ENCODE measurements at regions not wholly inside any gene's neighbourhood (a gene's known extent, or its start where the extent isn't known, plus 50 kb on each side); places are given as distances from the start of the nearest gene placed in this dataset.

DNA sequence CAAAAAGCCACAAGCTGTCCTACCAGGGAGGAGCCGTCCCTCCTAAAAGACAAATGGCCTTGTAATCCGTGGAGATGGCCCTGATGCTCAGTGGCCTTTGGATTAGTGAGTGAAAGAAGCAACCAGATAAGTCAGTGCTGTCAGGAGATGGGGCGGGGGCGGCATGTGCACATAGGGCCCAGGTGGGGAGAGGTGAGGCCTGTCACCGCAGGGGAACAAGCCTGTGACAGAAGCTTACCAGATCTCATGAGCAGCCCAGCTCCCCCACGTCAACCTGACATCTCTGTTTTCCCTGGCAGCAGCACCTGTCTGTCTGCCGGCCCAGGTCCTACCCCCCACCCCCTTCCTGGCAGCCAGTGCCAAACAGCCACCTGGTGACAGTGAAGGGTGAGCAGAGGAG lies 162.6 kb downstream of the BUD13 start:
- Mint-ChIP-seq H3K27me3 (ENCODE audit: insufficient read depth) (peaks cover 18% of the 10 kb centered on the region), H3K36me3 (ENCODE audit: low read depth) (no peaks in the 10 kb centered on the region), H3K9me3 (no peaks in the 10 kb centered on the region), H3K4me1 (no peaks in the 10 kb centered on the region), H3K4me3 (no peak overlapping the region), H3K27ac (no peak overlapping the region)
- no peak overlapping the region for H3K27ac ChIP-seq (ENCODE audit: low read depth, low read length)
- no peak overlapping the region for H3K9ac ChIP-seq (ENCODE audit: extremely low read depth, low read length, poor library complexity, severe bottlenecking)
- WGBS, 2 experiments (ENCODE audit: insufficient coverage in 1 of 2, insufficient read length in 1 of 2): 79 to 91% methylated on average over 3 to 7 of the region's 7 CpGs
- peaks cover 7% of the 10 kb centered on the region for H3K27me3 ChIP-seq (ENCODE audit: control insufficient read depth, insufficient read depth, low read length, poor library complexity, severe bottlenecking)
- H3K9me3 ChIP-seq (ENCODE audit: control insufficient read depth, low read length): no peaks in the 10 kb centered on the region
- DNase-seq: peak; percentile 33
- H3K36me3 ChIP-seq (ENCODE audit: control insufficient read depth, insufficient read depth, low read length): no peaks in the 10 kb centered on the region
- H3K4me3 ChIP-seq (ENCODE audit: low read length): no peak overlapping the region
- no peaks in the 10 kb centered on the region for H3K4me1 ChIP-seq (ENCODE audit: control insufficient read depth, insufficient read depth, low read length)
- TF ChIP-seq, protein P1, sequence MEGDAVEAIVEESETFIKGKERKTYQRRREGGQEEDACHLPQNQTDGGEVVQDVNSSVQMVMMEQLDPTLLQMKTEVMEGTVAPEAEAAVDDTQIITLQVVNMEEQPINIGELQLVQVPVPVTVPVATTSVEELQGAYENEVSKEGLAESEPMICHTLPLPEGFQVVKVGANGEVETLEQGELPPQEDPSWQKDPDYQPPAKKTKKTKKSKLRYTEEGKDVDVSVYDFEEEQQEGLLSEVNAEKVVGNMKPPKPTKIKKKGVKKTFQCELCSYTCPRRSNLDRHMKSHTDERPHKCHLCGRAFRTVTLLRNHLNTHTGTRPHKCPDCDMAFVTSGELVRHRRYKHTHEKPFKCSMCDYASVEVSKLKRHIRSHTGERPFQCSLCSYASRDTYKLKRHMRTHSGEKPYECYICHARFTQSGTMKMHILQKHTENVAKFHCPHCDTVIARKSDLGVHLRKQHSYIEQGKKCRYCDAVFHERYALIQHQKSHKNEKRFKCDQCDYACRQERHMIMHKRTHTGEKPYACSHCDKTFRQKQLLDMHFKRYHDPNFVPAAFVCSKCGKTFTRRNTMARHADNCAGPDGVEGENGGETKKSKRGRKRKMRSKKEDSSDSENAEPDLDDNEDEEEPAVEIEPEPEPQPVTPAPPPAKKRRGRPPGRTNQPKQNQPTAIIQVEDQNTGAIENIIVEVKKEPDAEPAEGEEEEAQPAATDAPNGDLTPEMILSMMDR (conservative IDR thresholded peaks at IDR 0.05): no peak

DNA sequence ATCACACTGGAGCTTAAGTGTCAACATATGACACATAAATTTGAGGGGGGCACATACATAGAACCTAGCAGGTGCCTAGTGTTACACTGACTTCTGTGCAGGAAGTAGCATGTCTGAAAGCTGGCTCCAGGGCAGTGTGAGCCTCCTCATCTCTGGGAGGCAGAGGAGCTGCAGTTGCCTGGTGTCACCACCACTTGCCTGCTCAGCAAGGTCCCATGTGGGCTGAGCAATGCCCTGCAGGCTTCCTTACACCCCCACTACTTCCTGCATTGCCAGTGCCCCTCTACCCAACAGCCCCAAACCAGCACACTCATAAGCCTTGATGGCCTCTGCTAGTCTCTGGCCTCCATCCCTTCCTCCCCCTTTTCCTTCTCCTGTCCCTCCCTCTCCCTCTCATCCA lies 165.8 kb downstream of the BUD13 start:
- H3K9me3 Mint-ChIP-seq: no peaks in the 10 kb centered on the region
- H3K27ac Mint-ChIP-seq: no peak overlapping the region
- peaks cover 18% of the 10 kb centered on the region for H3K27me3 Mint-ChIP-seq (ENCODE audit: insufficient read depth)
- H3K27ac ChIP-seq (ENCODE audit: low read depth, low read length): no peak overlapping the region
- no peak overlapping the region for H3K9ac ChIP-seq (ENCODE audit: extremely low read depth, low read length, poor library complexity, severe bottlenecking)
- no peaks in the 10 kb centered on the region for H3K9me3 ChIP-seq (ENCODE audit: control insufficient read depth, low read length)
- no peaks in the 10 kb centered on the region for H3K36me3 ChIP-seq (ENCODE audit: control insufficient read depth, insufficient read depth, low read length)
- TF ChIP-seq, protein P1 (conservative IDR thresholded peaks at IDR 0.05): no peak
- no peaks in the 10 kb centered on the region for H3K4me1 ChIP-seq (ENCODE audit: control insufficient read depth, insufficient read depth, low read length)
- H3K36me3 Mint-ChIP-seq (ENCODE audit: low read depth): no peaks in the 10 kb centered on the region
- peak; percentile 40 for DNase-seq
- no peak overlapping the region for H3K4me3 Mint-ChIP-seq
- H3K4me3 ChIP-seq (ENCODE audit: low read length): no peak overlapping the region
- peaks cover 4% of the 10 kb centered on the region for H3K27me3 ChIP-seq (ENCODE audit: control insufficient read depth, insufficient read depth, low read length, poor library complexity, severe bottlenecking)
- H3K4me1 Mint-ChIP-seq: peaks cover 4% of the 10 kb centered on the region

DNA sequence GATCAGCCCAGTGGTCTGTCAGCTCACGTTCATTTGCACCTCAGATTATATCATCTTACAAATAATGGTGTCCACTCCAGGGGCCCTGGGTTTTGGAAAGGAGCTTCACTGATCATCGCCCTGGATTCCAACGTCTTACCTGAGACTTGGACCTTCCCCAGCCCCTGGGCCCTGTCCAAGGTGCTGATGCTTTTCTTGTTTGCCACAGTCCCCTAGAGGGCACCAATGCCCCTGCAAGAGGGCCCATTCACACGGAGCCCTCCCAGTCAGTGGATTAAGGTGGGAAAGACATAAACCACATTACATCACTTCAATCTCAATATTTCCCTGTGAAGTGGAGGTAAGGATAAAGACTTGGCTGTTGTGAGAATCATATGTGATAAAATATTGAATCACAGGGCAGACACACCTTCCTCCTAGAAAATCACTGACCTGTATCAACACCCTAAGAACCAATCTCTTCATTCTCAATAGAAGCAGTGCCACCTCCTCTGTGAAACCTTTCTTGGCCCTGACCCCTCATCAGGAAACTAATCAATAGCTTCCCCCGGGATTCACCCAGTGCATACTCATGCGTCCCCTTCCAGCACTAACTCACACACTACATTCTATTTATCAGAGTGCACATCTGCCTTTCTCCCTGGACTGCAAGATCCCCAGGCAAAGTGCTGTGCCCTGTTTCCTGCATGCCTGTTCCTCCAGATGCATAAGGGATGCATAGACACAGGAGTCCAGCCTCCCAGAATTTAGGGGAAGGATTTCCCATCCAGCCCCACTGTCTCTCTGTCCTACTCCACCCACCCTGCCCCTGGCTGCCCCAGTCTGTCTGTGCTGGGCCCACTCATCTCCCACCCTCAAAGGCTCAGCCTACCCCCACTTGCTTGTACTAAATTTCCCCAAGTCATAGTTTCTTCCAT lies 167.0 kb downstream of the BUD13 start:
- 39 to 50% methylated on average over 5 of the region's 6 CpGs for WGBS, 2 experiments (ENCODE audit: insufficient coverage in 1 of 2, insufficient read length in 1 of 2)
- Mint-ChIP-seq H3K4me3 (no peak overlapping the region), H3K4me1 (peaks cover 7% of the 10 kb centered on the region), H3K36me3 (ENCODE audit: low read depth) (no peaks in the 10 kb centered on the region), H3K27ac (no peak overlapping the region), H3K27me3 (ENCODE audit: insufficient read depth) (peaks cover 11% of the 10 kb centered on the region), H3K9me3 (no peaks in the 10 kb centered on the region)
- DNase-seq: peak; percentile 98
- Histone ChIP-seq H3K36me3 (ENCODE audit: control insufficient read depth, insufficient read depth, low read length) (no peaks in the 10 kb centered on the region), H3K27ac (ENCODE audit: low read depth, low read length) (no peak overlapping the region), H3K27me3 (ENCODE audit: control insufficient read depth, insufficient read depth, low read length, poor library complexity, severe bottlenecking) (no peaks in the 10 kb centered on the region), H3K4me3 (ENCODE audit: low read length) (no peak overlapping the region), H3K9me3 (ENCODE audit: control insufficient read depth, low read length) (no peaks in the 10 kb centered on the region), H3K4me1 (ENCODE audit: control insufficient read depth, insufficient read depth, low read length) (no peaks in the 10 kb centered on the region), H3K9ac (ENCODE audit: extremely low read depth, low read length, poor library complexity, severe bottlenecking) (no peak overlapping the region)
- TF ChIP-seq, protein P1 (conservative IDR thresholded peaks at IDR 0.05): peak; percentile 89

Data from endodermal cell (in vitro differentiated cells).